Keratinocyte (primary cell): ENCODE measurements at regions not wholly inside any gene's neighbourhood (a gene's known extent, or its start where the extent isn't known, plus 50 kb on each side); places are given as distances from the start of the nearest gene placed in this dataset.
"Not testable (repeated sequence)": the region's sequence is repeated elsewhere in the genome, so short reads cannot be mapped to it uniquely, and the experiment has no call there.

ENCODE experiments used
- DNase-seq: peaks from one replicate; pipeline ENCODE4 v3.0.0-alpha.2; 2011; ENCODE audit warnings: low read depth, missing footprints, low spot score
- FAIRE-seq: peaks from 2 replicates; lab custom pipeline; 2011; peaks lifted over from hg19 to GRCh38; lab: Jason Lieb, UNC
- H2AFZ ChIP-seq: 2 replicates; pipeline ENCODE4 v1.6.0; 2012; ENCODE audit warnings: low read length, control low read depth, inconsistent platforms; ENCODE audit not compliant: control insufficient read depth
- H3K27ac ChIP-seq: 2 replicates; pipeline ENCODE4 v1.5.1; 2011; ENCODE audit warnings: low read length; ENCODE audit not compliant: control insufficient read depth, insufficient read depth
- H3K27me3 ChIP-seq: 3 replicates; pipeline ENCODE4 v1.6.0; 2011; ENCODE audit warnings: low read length; ENCODE audit not compliant: control insufficient read depth, insufficient read depth; ENCODE audit errors: extremely low read depth
- H3K36me3 ChIP-seq, 2 experiments: 2 replicates in 1 of 2; 3 replicates in 1 of 2; pipeline ENCODE4 v1.5.1; 2011; ENCODE audit warnings: low read length in 2 of 2, mild to moderate bottlenecking in 1 of 2; ENCODE audit not compliant: control insufficient read depth in 2 of 2, insufficient read depth in 2 of 2; ENCODE audit errors: extremely low read depth in 1 of 2
- H3K4me1 ChIP-seq: 3 replicates; pipeline ENCODE4 v1.5.1; 2011; ENCODE audit warnings: low read length; ENCODE audit not compliant: control insufficient read depth, insufficient read depth; ENCODE audit errors: extremely low read depth
- H3K4me2 ChIP-seq: 3 replicates; pipeline ENCODE4 v1.6.0; 2011; ENCODE audit warnings: low read depth, low read length; ENCODE audit not compliant: control insufficient read depth, insufficient read depth; ENCODE audit errors: extremely low read depth
- H3K4me3 ChIP-seq, 3 experiments: fragments of 200-600 bp in 1 of 3; sonication (generic) in 1 of 3; 2 replicates in 2 of 3; 3 replicates in 1 of 3; pipeline ENCODE4 v1.5.1; 2011 to 2016; ENCODE audit warnings: low read length in 3 of 3, mild to moderate bottlenecking in 3 of 3, control low read depth in 2 of 3, inconsistent platforms in 1 of 3, low read depth in 1 of 3, mixed read lengths in 1 of 3, mixed run types in 1 of 3, moderate library complexity in 1 of 3; ENCODE audit not compliant: control insufficient read depth in 2 of 3, insufficient read depth in 2 of 3; ENCODE audit errors: extremely low read depth in 1 of 3
- H3K79me2 ChIP-seq: 2 replicates; pipeline ENCODE4 v1.6.0; 2012; ENCODE audit warnings: low read length; ENCODE audit not compliant: control insufficient read depth, insufficient read depth
- H3K9ac ChIP-seq: 3 replicates; pipeline ENCODE4 v1.6.0; 2011; ENCODE audit warnings: low read length; ENCODE audit not compliant: control insufficient read depth, insufficient read depth; ENCODE audit errors: extremely low read depth
- H3K9me1 ChIP-seq: 3 replicates; pipeline ENCODE4 v1.6.0; 2011; ENCODE audit warnings: low read length; ENCODE audit not compliant: control insufficient read depth, insufficient read depth; ENCODE audit errors: extremely low read depth
- H3K9me3 ChIP-seq: 2 replicates; pipeline ENCODE4 v1.5.1; 2012; ENCODE audit warnings: low read depth, low read length; ENCODE audit not compliant: control insufficient read depth
- H4K20me1 ChIP-seq: 3 replicates; pipeline ENCODE4 v1.6.0; 2011; ENCODE audit warnings: low read length; ENCODE audit not compliant: control insufficient read depth, insufficient read depth; ENCODE audit errors: extremely low read depth
- CTCF ChIP-seq, 3 experiments: IDR thresholded peaks in 1 of 3; conservative IDR thresholded peaks in 1 of 3; optimal IDR thresholded peaks in 1 of 3; 2 replicates in 2 of 3; 3 replicates in 1 of 3; pipeline versions ENCODE3 to v1.5.1; 2011; ENCODE audit warnings: low read length in 3 of 3, mild to moderate bottlenecking in 3 of 3, moderate library complexity in 2 of 3, control low read depth in 1 of 3, inconsistent platforms in 1 of 3; ENCODE audit not compliant: insufficient read depth in 2 of 3; ENCODE audit errors: extremely low read depth in 1 of 3
- EZH2 ChIP-seq: IDR thresholded peaks from one replicate; pipeline ENCODE4 v1.6.1; 2012; ENCODE audit warnings: inconsistent platforms, mild to moderate bottlenecking, low read length, moderate library complexity
- dilution Hi-C: fragments of 300-500 bp; cut with MboI; formaldehyde crosslinking; loops from one replicate; pipeline ENCODE4 v1.7.0; 2020; ENCODE audit warnings: low sequenced_read_pairs; ENCODE audit not compliant: extremely low pct_ligation_motif_present

GRCh38 chr2:144642856-144643255 lies 122.9 kb upstream of the ZEB2 start:
- no peak for TF ChIP-seq EZH2
- no peak for DNase-seq
- no peak overlapping the region for H2AFZ ChIP-seq
- H3K9me3 ChIP-seq: no peaks in the 10 kb centered on the region
- H3K4me1 ChIP-seq: no peaks in the 10 kb centered on the region
- no peaks in the 10 kb centered on the region for H3K27me3 ChIP-seq
- no peak overlapping the region for H3K4me3 ChIP-seq
- H3K9me1 ChIP-seq: no peaks in the 10 kb centered on the region
- dilution Hi-C loops: no loop called here
- H3K4me2 ChIP-seq: no peak overlapping the region
- H3K79me2 ChIP-seq: no peaks in the 10 kb centered on the region
- H3K27ac ChIP-seq: no peak overlapping the region
- H3K9ac ChIP-seq: no peak overlapping the region
- H3K36me3 ChIP-seq: no peaks in the 10 kb centered on the region
- H4K20me1 ChIP-seq: no peaks in the 10 kb centered on the region
- no peak for FAIRE-seq

- Histone ChIP-seq H3K9me1 (no peaks in the 10 kb centered on the region), H3K36me3 (no peaks in the 10 kb centered on the region), H2AFZ (no peak overlapping the region), H3K4me3 (no peak overlapping the region), H3K9me3 (no peaks in the 10 kb centered on the region), H3K4me2 (no peak overlapping the region), H4K20me1 (no peaks in the 10 kb centered on the region), H3K79me2 (no peaks in the 10 kb centered on the region), H3K4me1 (no peaks in the 10 kb centered on the region), H3K27ac (no peak overlapping the region), H3K9ac (no peak overlapping the region), H3K27me3 (no peaks in the 10 kb centered on the region)
- DNase-seq (no peak), FAIRE-seq (no peak)
- dilution Hi-C loops: no loop called here
- TF ChIP-seq CTCF (optimal IDR thresholded peaks at IDR 0.05 in 1 of 3, IDR thresholded peaks at IDR 0.05 in 1 of 3, conservative IDR thresholded peaks at IDR 0.05 in 1 of 3; ENCODE audit: extremely low read depth in 1 of 3, insufficient read depth in 2 of 3, low read length in 3 of 3): no peak
- no peak for TF ChIP-seq EZH2
Measured at GRCh38 chr2:144642131-144642530, 122.2 kb upstream of the ZEB2 start.

GRCh38 chr2:144638250-144638649 lies 118.3 kb upstream of the ZEB2 start:
- DNase-seq, H3K79me2 ChIP-seq: not testable (repeated sequence)

GRCh38 chr2:144636860-144637259 lies 116.9 kb upstream of the ZEB2 start:
- H2AFZ ChIP-seq, H3K4me1 ChIP-seq, H3K4me2 ChIP-seq, H3K27ac ChIP-seq, H3K79me2 ChIP-seq, H3K27me3 ChIP-seq, H3K9me1 ChIP-seq, dilution Hi-C loops, H3K36me3 ChIP-seq, DNase-seq, H4K20me1 ChIP-seq, FAIRE-seq, H3K9ac ChIP-seq, H3K4me3 ChIP-seq, H3K9me3 ChIP-seq: not testable (repeated sequence)

More at GRCh38 chr2:144638250-144638649, 118.3 kb upstream of the ZEB2 start:
- FAIRE-seq, H3K4me3 ChIP-seq, H3K27me3 ChIP-seq, H4K20me1 ChIP-seq, H3K4me2 ChIP-seq, H3K9me1 ChIP-seq, H3K9me3 ChIP-seq, H3K36me3 ChIP-seq, H3K4me1 ChIP-seq, H3K27ac ChIP-seq, H3K9ac ChIP-seq, H2AFZ ChIP-seq, dilution Hi-C loops: not testable (repeated sequence)
